Neural cell (in vitro differentiated cells): ENCODE measurements at regions not wholly inside any gene's neighbourhood (a gene's known extent, or its start where the extent isn't known, plus 50 kb on each side); places are given as distances from the start of the nearest gene placed in this dataset.

Experiments used
- H2AFZ ChIP-seq: fragments of 200-600, 300-800 bp; sonication (generic), shearing (Covaris generic); 2 replicates; pipeline ENCODE4 v1.6.0; 2014; ENCODE audit warnings: low read depth, mild to moderate bottlenecking, antibody characterized with exemption, low read length, moderate library complexity
- H3F3A ChIP-seq: fragments of 200-600 bp; shearing (Covaris generic); 2 replicates; pipeline ENCODE4 v1.6.1; 2016; ENCODE audit warnings: mild to moderate bottlenecking, moderate library complexity, mixed read lengths, antibody characterized with exemption, low read length; ENCODE audit not compliant: insufficient read depth, poor library complexity, severe bottlenecking
- H3K27ac ChIP-seq: fragments of 200-600, 300-800 bp; sonication (generic), shearing (Covaris generic); 2 replicates; pipeline ENCODE4 v1.5.1; 2014; ENCODE audit warnings: mild to moderate bottlenecking, low read length, moderate library complexity
- H3K27me3 ChIP-seq: fragments of 300-800, 200-600 bp; sonication (generic), shearing (Covaris generic); 2 replicates; pipeline ENCODE4 v1.6.0; 2014; ENCODE audit warnings: mild to moderate bottlenecking, low read depth, low read length, moderate library complexity; ENCODE audit not compliant: insufficient read depth
- H3K36me3 ChIP-seq: fragments of 300-800, 200-600 bp; sonication (generic), shearing (Covaris generic); 2 replicates; pipeline ENCODE4 v1.5.1; 2014; ENCODE audit warnings: mild to moderate bottlenecking, antibody characterized with exemption, low read length, moderate library complexity; ENCODE audit not compliant: insufficient read depth
- H3K4me2 ChIP-seq: fragments of 300-800, 200-600 bp; sonication (generic), shearing (Covaris generic); 2 replicates; pipeline ENCODE4 v1.6.0; 2014; ENCODE audit warnings: mild to moderate bottlenecking, low read length
- H3K4me3 ChIP-seq: fragments of 300-800, 200-600 bp; sonication (generic), shearing (Covaris generic); 2 replicates; pipeline ENCODE4 v1.5.1; 2014; ENCODE audit warnings: mild to moderate bottlenecking, low read length, moderate library complexity
- H3K79me2 ChIP-seq: fragments of 200-600 bp; shearing (Covaris generic); replicated peaks from 2 replicates; pipeline ENCODE4 v1.6.0; 2014; ENCODE audit warnings: mild to moderate bottlenecking, low read length, moderate library complexity; ENCODE audit not compliant: insufficient read depth
- H3K9ac ChIP-seq: fragments of 300-800, 200-600 bp; sonication (generic), shearing (Covaris generic); 2 replicates; pipeline ENCODE4 v1.6.1; 2016; ENCODE audit warnings: mild to moderate bottlenecking, low read length, mixed read lengths
- H3K9me2 ChIP-seq: fragments of 200-600 bp; shearing (Covaris generic); 2 replicates; pipeline ENCODE4 v1.6.1; 2016; ENCODE audit warnings: mild to moderate bottlenecking, low read length, mixed read lengths; ENCODE audit not compliant: insufficient read depth
- H3K9me3 ChIP-seq: fragments of 200-600, 300-800 bp; sonication (generic), shearing (Covaris generic); 2 replicates; pipeline ENCODE4 v1.6.1; 2016; ENCODE audit warnings: mild to moderate bottlenecking, mixed run types, low read length, moderate library complexity, mixed read lengths
- H4K20me1 ChIP-seq: fragments of 200-600 bp; shearing (Covaris generic); 2 replicates; pipeline ENCODE4 v1.6.1; 2016; ENCODE audit warnings: mild to moderate bottlenecking, mixed run types; ENCODE audit not compliant: insufficient read depth
- CTCF ChIP-seq: fragments of 450-650 bp; IDR thresholded peaks from 2 replicates; pipeline ENCODE4 v1.5.1; 2014; ENCODE audit warnings: antibody characterized with exemption, mild to moderate bottlenecking, moderate library complexity; ENCODE audit not compliant: poor library complexity, severe bottlenecking
- EP300 ChIP-seq: fragments of 450-650 bp; conservative IDR thresholded peaks from 2 replicates; pipeline ENCODE4 v1.6.1; 2014; ENCODE audit warnings: antibody characterized with exemption, mild to moderate bottlenecking, moderate library complexity; ENCODE audit not compliant: poor library complexity, severe bottlenecking
- EZH2 ChIP-seq: fragments of 200-600, 300-800 bp; shearing (Covaris generic), sonication (generic); IDR thresholded peaks from 2 replicates; pipeline ENCODE4 v1.6.1; 2014; ENCODE audit warnings: antibody characterized with exemption, low read length, borderline replicate concordance, mild to moderate bottlenecking; ENCODE audit not compliant: insufficient read depth, poor library complexity, severe bottlenecking
- MXI1 ChIP-seq: fragments of 450-650 bp; conservative IDR thresholded peaks from 2 replicates; pipeline ENCODE4 v1.6.1; 2014; ENCODE audit warnings: antibody characterized with exemption, mild to moderate bottlenecking; ENCODE audit not compliant: poor library complexity, severe bottlenecking
- POLR2AphosphoS5 ChIP-seq: IDR thresholded peaks from 2 replicates; pipeline ENCODE4 v1.6.1; 2012
- RAD21 ChIP-seq: fragments of 450-650 bp; conservative IDR thresholded peaks from 2 replicates; pipeline ENCODE4 v1.6.1; 2014; ENCODE audit warnings: antibody characterized with exemption, mild to moderate bottlenecking, moderate library complexity
- REST ChIP-seq: IDR thresholded peaks from 2 replicates; pipeline ENCODE4 v1.6.1; 2012; ENCODE audit warnings: borderline replicate concordance
- SMC3 ChIP-seq: fragments of 450-650 bp; conservative IDR thresholded peaks from 2 replicates; pipeline ENCODE4 v1.6.1; 2014; ENCODE audit warnings: antibody characterized with exemption, mild to moderate bottlenecking, moderate library complexity; ENCODE audit not compliant: poor library complexity
- TAF1 ChIP-seq: IDR thresholded peaks from 2 replicates; pipeline ENCODE4 v1.6.1; 2012; ENCODE audit warnings: low read depth

GRCh38 chrY:7771771-7772170 is 860.2 kb upstream of the AMELY start:
- H3K9ac ChIP-seq, result no peak overlapping the region
- H3K79me2 ChIP-seq, result no peaks in the 10 kb centered on the region
- no peak overlapping the region for H3K4me3 ChIP-seq
- no peaks in the 10 kb centered on the region for H3K9me3 ChIP-seq
- H3K27ac ChIP-seq, result no peak overlapping the region
- no peak overlapping the region for H3K4me2 ChIP-seq
- H3F3A ChIP-seq, result no peaks in the 10 kb centered on the region
- H3K9me2 ChIP-seq, result no peaks in the 10 kb centered on the region
- H2AFZ ChIP-seq, result no peak overlapping the region
- H3K36me3 ChIP-seq, result no peaks in the 10 kb centered on the region
- no peaks in the 10 kb centered on the region for H4K20me1 ChIP-seq
- no peaks in the 10 kb centered on the region for H3K27me3 ChIP-seq
- no peak for TF ChIP-seq CTCF
- TF ChIP-seq EZH2, result no peak
- TF ChIP-seq POLR2AphosphoS5, result no peak
- TF ChIP-seq MXI1, result no peak
- TF ChIP-seq SMC3, result no peak
- TF ChIP-seq EP300, result no peak
- no peak for TF ChIP-seq RAD21
- no peak for TF ChIP-seq REST
- TF ChIP-seq TAF1, result no peak

GRCh38 chrY:7769790-7770375 is 858.3 kb upstream of the AMELY start:
- Histone ChIP-seq H3K36me3 (no peaks in the 10 kb centered on the region), H3F3A (no peaks in the 10 kb centered on the region), H3K27ac (no peak overlapping the region), H3K4me3 (no peak overlapping the region), H3K9ac (no peak overlapping the region), H4K20me1 (no peaks in the 10 kb centered on the region), H3K27me3 (no peaks in the 10 kb centered on the region), H3K4me2 (no peak overlapping the region), H2AFZ (no peak overlapping the region), H3K9me2 (no peaks in the 10 kb centered on the region), H3K9me3 (no peaks in the 10 kb centered on the region), H3K79me2 (no peaks in the 10 kb centered on the region)
- TF ChIP-seq EP300 (no peak), REST (no peak), MXI1 (no peak), TAF1 (no peak), CTCF (no peak)
